IPS DF 6.9 (cell line): ENCODE measurements at regions not wholly inside any gene's neighbourhood (a gene's known extent, or its start where the extent isn't known, plus 50 kb on each side); places are given as distances from the start of the nearest gene placed in this dataset.

ENCODE experiments used
- DNase-seq: peaks from one replicate; pipeline ENCODE4 v3.0.0-alpha.2; 2013; ENCODE audit warnings: low read depth, low spot score
- H3K27ac ChIP-seq: one replicate; pipeline ENCODE4 v1.5.1; 2013; ENCODE audit warnings: low read length, control low read depth
- H3K27me3 ChIP-seq: 2 replicates; pipeline ENCODE4 v1.6.1; 2013; ENCODE audit warnings: mild to moderate bottlenecking, low read length; ENCODE audit not compliant: control insufficient read depth, insufficient read depth
- H3K36me3 ChIP-seq: 2 replicates; pipeline ENCODE4 v1.6.1; 2013; ENCODE audit warnings: low read length; ENCODE audit not compliant: control insufficient read depth, insufficient read depth
- H3K4me1 ChIP-seq: 2 replicates; pipeline ENCODE4 v1.6.1; 2013; ENCODE audit warnings: low read length; ENCODE audit not compliant: control insufficient read depth, insufficient read depth
- H3K4me3 ChIP-seq: 2 replicates; pipeline ENCODE4 v1.5.1; 2013; ENCODE audit warnings: mild to moderate bottlenecking, low read length
- H3K9me3 ChIP-seq: 2 replicates; pipeline ENCODE4 v1.6.1; 2013; ENCODE audit warnings: low read length, inconsistent platforms; ENCODE audit not compliant: control insufficient read depth, insufficient read depth
- WGBS: extraction: QIAGEN DNeasy Blood & Tissue Kit; methylation state at CpG from one replicate; pipeline ENCODE4 v1.1.7; 2013; ENCODE audit warnings: mixed read lengths, missing lambda C conversion rate; ENCODE audit not compliant: insufficient read length, insufficient coverage; 5-methylcytosine and 5-hydroxymethylcytosine counted together

- Histone ChIP-seq H3K4me3 (no peak overlapping the region), H3K36me3 (no peaks in the 10 kb centered on the region), H3K4me1 (no peaks in the 10 kb centered on the region), H3K27ac (no peak overlapping the region), H3K9me3 (no peaks in the 10 kb centered on the region), H3K27me3 (no peaks in the 10 kb centered on the region)
- WGBS: no CpG with 5 or more reads among the region's 6 CpGs
- no peak for DNase-seq
These were observed 71.0 kb upstream of the RALGAPA2 start for GRCh38 chr20:20783450-20783849.

GRCh38 chr20:20782755-20783154, 70.3 kb upstream of the RALGAPA2 start:
- Histone ChIP-seq H3K4me3 (no peak overlapping the region), H3K36me3 (no peaks in the 10 kb centered on the region), H3K27me3 (no peaks in the 10 kb centered on the region), H3K9me3 (no peaks in the 10 kb centered on the region), H3K4me1 (no peaks in the 10 kb centered on the region), H3K27ac (no peak overlapping the region)
- no peak for DNase-seq
- no CpG with 5 or more reads among the region's 1 CpG for WGBS

- no CpG with 5 or more reads among the region's 8 CpGs for WGBS
- Histone ChIP-seq H3K9me3 (no peaks in the 10 kb centered on the region), H3K4me1 (no peaks in the 10 kb centered on the region), H3K27me3 (no peaks in the 10 kb centered on the region), H3K36me3 (no peaks in the 10 kb centered on the region), H3K27ac (no peak overlapping the region), H3K4me3 (no peak overlapping the region)
- DNase-seq: no peak
These were observed 69.8 kb upstream of the RALGAPA2 start for GRCh38 chr20:20782231-20782630.

- H3K9me3 ChIP-seq: no peaks in the 10 kb centered on the region
- H3K27me3 ChIP-seq: no peaks in the 10 kb centered on the region
- WGBS: no CpG with 5 or more reads among the region's 5 CpGs
- no peak overlapping the region for H3K4me3 ChIP-seq
- H3K36me3 ChIP-seq: no peaks in the 10 kb centered on the region
- H3K4me1 ChIP-seq: no peaks in the 10 kb centered on the region
- no peak for DNase-seq
- H3K27ac ChIP-seq: no peak overlapping the region
These were observed 68.6 kb upstream of the RALGAPA2 start for GRCh38 chr20:20781029-20781428.

- no CpG with 5 or more reads among the region's 7 CpGs for WGBS
- Histone ChIP-seq H3K4me3 (no peak overlapping the region), H3K27me3 (no peaks in the 10 kb centered on the region)
These were observed 67.8 kb upstream of the RALGAPA2 start for GRCh38 chr20:20780127-20780824.

GRCh38 chr20:20778676-20779075, 66.2 kb upstream of the RALGAPA2 start:
- WGBS: no CpG with 5 or more reads among the region's 2 CpGs
- H3K4me3 ChIP-seq: no peak overlapping the region
- H3K36me3 ChIP-seq: no peaks in the 10 kb centered on the region
- DNase-seq: no peak
- H3K27ac ChIP-seq: no peak overlapping the region
- H3K27me3 ChIP-seq: no peaks in the 10 kb centered on the region
- H3K9me3 ChIP-seq: no peaks in the 10 kb centered on the region
- no peaks in the 10 kb centered on the region for H3K4me1 ChIP-seq

More at GRCh38 chr20:20780127-20780824, 67.8 kb upstream of the RALGAPA2 start:
- DNase-seq: no peak
- Histone ChIP-seq H3K9me3 (no peaks in the 10 kb centered on the region), H3K27ac (no peak overlapping the region), H3K4me1 (no peaks in the 10 kb centered on the region), H3K36me3 (no peaks in the 10 kb centered on the region)

GRCh38 chr20:20772497-20773085, 60.1 kb upstream of the RALGAPA2 start:
- H3K27me3 ChIP-seq: no peaks in the 10 kb centered on the region
- no peak for DNase-seq
- WGBS: no CpG with 5 or more reads among the region's 3 CpGs

GRCh38 chr20:20768202-20768815, 55.9 kb upstream of the RALGAPA2 start:
- no peak overlapping the region for H3K4me3 ChIP-seq

More at GRCh38 chr20:20772497-20773085, 60.1 kb upstream of the RALGAPA2 start:
- H3K36me3 ChIP-seq: no peaks in the 10 kb centered on the region
- no peak overlapping the region for H3K27ac ChIP-seq
- no peaks in the 10 kb centered on the region for H3K4me1 ChIP-seq
- no peak overlapping the region for H3K4me3 ChIP-seq
- H3K9me3 ChIP-seq: no peaks in the 10 kb centered on the region

GRCh38 chr20:20765696-20766365, 53.4 kb upstream of the RALGAPA2 start:
- H3K36me3 ChIP-seq: no peaks in the 10 kb centered on the region
- no peak overlapping the region for H3K4me3 ChIP-seq
- H3K27ac ChIP-seq: no peak overlapping the region
- H3K27me3 ChIP-seq: no peaks in the 10 kb centered on the region
- no peaks in the 10 kb centered on the region for H3K9me3 ChIP-seq
- no peaks in the 10 kb centered on the region for H3K4me1 ChIP-seq
- WGBS: no CpG with 5 or more reads among the region's 4 CpGs
- no peak for DNase-seq

More at GRCh38 chr20:20768202-20768815, 55.9 kb upstream of the RALGAPA2 start:
- Histone ChIP-seq H3K9me3 (no peaks in the 10 kb centered on the region), H3K27ac (no peak overlapping the region), H3K27me3 (no peaks in the 10 kb centered on the region), H3K36me3 (no peaks in the 10 kb centered on the region), H3K4me1 (no peaks in the 10 kb centered on the region)
- WGBS: no CpG with 5 or more reads among the region's 30 CpGs
- no peak for DNase-seq

GRCh38 chr20:20763650-20764049, 51.2 kb upstream of the RALGAPA2 start:
- Histone ChIP-seq H3K27ac (no peak overlapping the region), H3K4me3 (no peak overlapping the region), H3K27me3 (no peaks in the 10 kb centered on the region), H3K4me1 (no peaks in the 10 kb centered on the region), H3K36me3 (no peaks in the 10 kb centered on the region), H3K9me3 (no peaks in the 10 kb centered on the region)
- DNase-seq: no peak
- no CpG with 5 or more reads among the region's 5 CpGs for WGBS
